ENCODE measurements at regions not wholly inside any gene's neighbourhood (a gene's known extent, or its start where the extent isn't known, plus 50 kb on each side); places are given as distances from the start of the nearest gene placed in this dataset.

DNA sequence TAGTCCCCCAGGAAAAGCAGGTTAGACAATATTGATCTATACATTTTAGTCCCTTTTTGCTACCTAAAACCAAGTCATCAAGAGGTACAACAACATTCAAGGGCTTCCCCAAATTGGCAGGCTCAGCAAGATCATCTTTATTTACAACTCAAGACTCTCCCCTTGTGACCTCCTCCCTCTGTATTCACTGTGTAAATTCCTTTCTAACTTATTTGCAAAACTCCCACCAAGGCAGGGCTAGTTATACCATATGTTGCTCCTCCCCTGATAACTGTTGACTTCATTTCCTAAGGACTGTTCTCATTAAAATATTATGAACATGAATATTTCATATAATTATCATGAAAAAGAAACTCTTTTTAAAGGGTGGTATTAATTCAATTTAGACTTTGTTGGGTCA lies 275.6 kb downstream of the DTHD1 start:
- TF ChIP-seq, protein P1, sequence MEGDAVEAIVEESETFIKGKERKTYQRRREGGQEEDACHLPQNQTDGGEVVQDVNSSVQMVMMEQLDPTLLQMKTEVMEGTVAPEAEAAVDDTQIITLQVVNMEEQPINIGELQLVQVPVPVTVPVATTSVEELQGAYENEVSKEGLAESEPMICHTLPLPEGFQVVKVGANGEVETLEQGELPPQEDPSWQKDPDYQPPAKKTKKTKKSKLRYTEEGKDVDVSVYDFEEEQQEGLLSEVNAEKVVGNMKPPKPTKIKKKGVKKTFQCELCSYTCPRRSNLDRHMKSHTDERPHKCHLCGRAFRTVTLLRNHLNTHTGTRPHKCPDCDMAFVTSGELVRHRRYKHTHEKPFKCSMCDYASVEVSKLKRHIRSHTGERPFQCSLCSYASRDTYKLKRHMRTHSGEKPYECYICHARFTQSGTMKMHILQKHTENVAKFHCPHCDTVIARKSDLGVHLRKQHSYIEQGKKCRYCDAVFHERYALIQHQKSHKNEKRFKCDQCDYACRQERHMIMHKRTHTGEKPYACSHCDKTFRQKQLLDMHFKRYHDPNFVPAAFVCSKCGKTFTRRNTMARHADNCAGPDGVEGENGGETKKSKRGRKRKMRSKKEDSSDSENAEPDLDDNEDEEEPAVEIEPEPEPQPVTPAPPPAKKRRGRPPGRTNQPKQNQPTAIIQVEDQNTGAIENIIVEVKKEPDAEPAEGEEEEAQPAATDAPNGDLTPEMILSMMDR (IDR thresholded peaks at IDR 0.05; ENCODE audit: low read length), result no peak
- TF ChIP-seq EZH2 (IDR thresholded peaks at IDR 0.05; ENCODE audit: borderline replicate concordance, low read length), result no peak

All from OCI-LY1 (cell line).